Breast epithelium (tissue), 3 donors: ENCODE measurements at regions not wholly inside any gene's neighbourhood (a gene's known extent, or its start where the extent isn't known, plus 50 kb on each side); places are given as distances from the start of the nearest gene placed in this dataset.

Experiments used
- CTCF ChIP-seq, 3 donors: fragments of 450-650 bp; IDR thresholded peaks; one replicate each; pipeline ENCODE4 v1.5.1; 2016 to 2017; ENCODE audit warnings: antibody characterized with exemption in 3 of 3, mild to moderate bottlenecking in 3 of 3, moderate library complexity in 3 of 3
- POLR2A ChIP-seq: fragments of 450-650 bp; IDR thresholded peaks from one replicate; pipeline ENCODE4 v1.6.1; 2016; ENCODE audit warnings: antibody characterized with exemption, mild to moderate bottlenecking, moderate library complexity
- POLR2AphosphoS5 ChIP-seq, 3 donors: sonication (generic); formaldehyde crosslinking; IDR thresholded peaks; one replicate each; pipeline ENCODE4 v1.6.1; 2017; ENCODE audit warnings: antibody characterized with exemption in 3 of 3

DNA sequence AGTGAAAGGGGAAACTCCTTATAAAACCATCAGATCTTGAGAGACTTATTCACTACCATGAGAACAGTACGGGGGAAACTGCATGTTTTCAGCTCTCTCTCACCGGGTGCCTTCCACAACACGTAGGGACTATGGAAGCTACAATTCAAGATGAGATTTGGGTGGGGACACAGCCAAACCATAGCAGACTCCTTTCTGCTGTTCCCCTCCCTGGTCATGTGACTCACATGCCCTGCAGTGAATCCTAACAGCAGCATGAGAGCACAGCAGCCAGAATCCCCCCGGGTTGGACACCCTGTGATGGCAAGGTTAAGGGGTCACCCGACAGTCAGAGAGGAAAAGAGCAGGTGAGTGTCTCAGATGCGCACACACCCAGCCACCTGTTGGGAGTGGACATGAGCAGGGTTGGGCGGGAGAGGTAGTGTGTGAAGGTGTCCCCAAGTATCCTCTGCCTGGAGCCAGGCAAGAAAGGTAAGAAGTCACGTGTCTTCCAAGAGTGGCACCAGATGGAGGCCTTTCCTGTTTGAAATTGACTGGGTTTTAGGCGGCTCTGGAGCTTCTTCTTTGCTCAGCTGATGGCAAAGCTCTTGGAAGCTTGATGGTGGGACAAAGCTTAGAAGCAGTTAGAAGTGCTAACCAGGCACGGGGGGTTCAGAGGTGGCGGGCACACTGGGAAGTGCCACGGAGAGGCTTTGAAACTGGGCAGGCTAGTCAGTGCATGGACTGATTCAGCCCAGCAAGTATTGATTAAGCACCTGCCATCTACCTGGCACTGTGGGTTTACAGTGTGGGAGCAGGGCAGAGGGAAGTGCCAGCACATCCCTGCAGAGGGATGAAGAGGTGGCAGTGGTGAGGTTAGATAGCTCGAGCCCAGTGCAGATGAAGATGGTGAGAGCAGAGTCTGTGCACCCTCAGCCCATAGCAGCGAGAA lies 68.7 kb downstream of the RHOB start:
- TF ChIP-seq CTCF (IDR thresholded peaks at IDR 0.05) = no peak
- TF ChIP-seq POLR2AphosphoS5 (IDR thresholded peaks at IDR 0.05) = no peak
- no peak for TF ChIP-seq POLR2A
